H9 (cell line): ENCODE measurements at regions not wholly inside any gene's neighbourhood (a gene's known extent, or its start where the extent isn't known, plus 50 kb on each side); places are given as distances from the start of the nearest gene placed in this dataset.

Source experiments
- DNase-seq: peaks from one replicate; pipeline ENCODE4 v3.0.0-alpha.2; 2017
- H2AFZ ChIP-seq: one replicate; pipeline ENCODE4 v1.6.1; 2013; ENCODE audit warnings: mild to moderate bottlenecking, low read length, control low read depth, moderate library complexity
- H2AK5ac ChIP-seq: 2 replicates; pipeline ENCODE4 v1.6.1; 2013; ENCODE audit warnings: low read length, control low read depth, mixed read lengths; ENCODE audit not compliant: insufficient read length
- H2BK120ac ChIP-seq: one replicate; pipeline ENCODE4 v1.6.1; 2013; ENCODE audit warnings: low read depth, mild to moderate bottlenecking, low read length, control low read depth, inconsistent platforms; ENCODE audit not compliant: poor library complexity, severe bottlenecking
- H2BK12ac ChIP-seq: 2 replicates; pipeline ENCODE4 v1.6.1; 2013; ENCODE audit warnings: low read length, control low read depth, mixed read lengths, low read depth; ENCODE audit not compliant: insufficient read length
- H2BK15ac ChIP-seq: 2 replicates; pipeline ENCODE4 v1.6.1; 2013; ENCODE audit warnings: low read depth, low read length, control low read depth
- H2BK20ac ChIP-seq: one replicate; pipeline ENCODE4 v1.6.1; 2013; ENCODE audit warnings: low read depth, mild to moderate bottlenecking, low read length, control low read depth, inconsistent platforms; ENCODE audit not compliant: poor library complexity, severe bottlenecking
- H2BK5ac ChIP-seq: 2 replicates; pipeline ENCODE4 v1.6.1; 2013; ENCODE audit warnings: low read length, control low read depth, mixed read lengths; ENCODE audit not compliant: insufficient read length
- H3K14ac ChIP-seq: 2 replicates; pipeline ENCODE4 v1.6.1; 2013; ENCODE audit warnings: low read length, control low read depth; ENCODE audit not compliant: insufficient read depth
- H3K18ac ChIP-seq: 2 replicates; pipeline ENCODE4 v1.6.1; 2013; ENCODE audit warnings: low read depth, mild to moderate bottlenecking, mixed read lengths, low read length, control low read depth; ENCODE audit not compliant: insufficient read length
- H3K23ac ChIP-seq: 2 replicates; pipeline ENCODE4 v1.6.1; 2013; ENCODE audit warnings: low read length, control low read depth, mixed read lengths, low read depth; ENCODE audit not compliant: insufficient read length
- H3K23me2 ChIP-seq: 2 replicates; pipeline ENCODE4 v1.6.1; 2013; ENCODE audit warnings: low read depth, mild to moderate bottlenecking, mixed read lengths, low read length, control low read depth; ENCODE audit not compliant: insufficient read length, poor library complexity, severe bottlenecking
- H3K27ac ChIP-seq: 2 replicates; pipeline ENCODE4 v1.5.1; 2013; ENCODE audit warnings: low read length, control low read depth, mixed read lengths, low read depth; ENCODE audit not compliant: insufficient read length
- H3K27me3 ChIP-seq: 2 replicates; pipeline ENCODE4 v1.6.1; 2013; ENCODE audit warnings: low read length, control low read depth, inconsistent platforms; ENCODE audit not compliant: insufficient read depth
- H3K4ac ChIP-seq: 2 replicates; pipeline ENCODE4 v1.6.1; 2013; ENCODE audit warnings: low read depth, mild to moderate bottlenecking, control low read depth, inconsistent platforms, low read length, moderate library complexity
- H3K4me1 ChIP-seq: 2 replicates; pipeline ENCODE4 v1.6.1; 2013; ENCODE audit warnings: low read length, control low read depth, inconsistent platforms; ENCODE audit not compliant: insufficient read depth
- H3K4me2 ChIP-seq: 2 replicates; pipeline ENCODE4 v1.6.1; 2013; ENCODE audit warnings: low read length, control low read depth, mixed read lengths; ENCODE audit not compliant: insufficient read length, insufficient read depth
- H3K56ac ChIP-seq: 2 replicates; pipeline ENCODE4 v1.6.1; 2013; ENCODE audit warnings: low read depth, mild to moderate bottlenecking, mixed read lengths, low read length, control low read depth; ENCODE audit not compliant: insufficient read length
- H3K79me1 ChIP-seq: 2 replicates; pipeline ENCODE4 v1.6.1; 2013; ENCODE audit warnings: low read depth, mild to moderate bottlenecking, moderate library complexity, low read length, control low read depth, inconsistent platforms; ENCODE audit not compliant: insufficient read depth, poor library complexity, severe bottlenecking
- H3K79me2 ChIP-seq: 2 replicates; pipeline ENCODE4 v1.6.1; 2013; ENCODE audit warnings: low read length, control low read depth, inconsistent platforms; ENCODE audit not compliant: insufficient read depth
- H3K9ac ChIP-seq: 2 replicates; pipeline ENCODE4 v1.6.1; 2013; ENCODE audit warnings: low read length, control low read depth, mixed read lengths; ENCODE audit not compliant: insufficient read length; ENCODE audit errors: extremely low read depth
- H3K9me3 ChIP-seq: one replicate; pipeline ENCODE4 v1.6.1; 2013; ENCODE audit warnings: low read depth, low read length, inconsistent platforms; ENCODE audit not compliant: control insufficient read depth
- H3T11ph ChIP-seq: one replicate; pipeline ENCODE4 v1.6.1; 2013; ENCODE audit warnings: mild to moderate bottlenecking, low read length, control low read depth, inconsistent platforms
- H4K20me1 ChIP-seq: one replicate; pipeline ENCODE4 v1.6.1; 2013; ENCODE audit not compliant: control insufficient read depth, insufficient read length, insufficient read depth
- H4K5ac ChIP-seq: 2 replicates; pipeline ENCODE4 v1.6.1; 2013; ENCODE audit warnings: low read depth, mild to moderate bottlenecking, mixed read lengths, low read length, control low read depth; ENCODE audit not compliant: insufficient read length
- H4K8ac ChIP-seq: replicated peaks from 2 replicates; pipeline ENCODE4 v1.6.1; 2013; ENCODE audit warnings: low read length, control low read depth, mixed read lengths, low read depth; ENCODE audit not compliant: insufficient read length
- H4K91ac ChIP-seq: 2 replicates; pipeline ENCODE4 v1.6.1; 2013; ENCODE audit warnings: low read depth, mild to moderate bottlenecking, moderate library complexity, mixed read lengths, low read length, control low read depth; ENCODE audit not compliant: insufficient read length
- H3K27ac Mint-ChIP-seq, 3 experiments: 2 replicates in 2 of 3; 3 replicates in 1 of 3; pipeline ENCODE4 v1.8.0; 2020 to 2021; ENCODE audit warnings: mixed read lengths in 3 of 3, mild to moderate bottlenecking in 1 of 3, moderate library complexity in 1 of 3
- H3K27me3 Mint-ChIP-seq: 2 replicates; pipeline ENCODE4 v1.8.0; 2021; ENCODE audit warnings: low read depth, mild to moderate bottlenecking, moderate library complexity, mixed read lengths
- H3K36me3 Mint-ChIP-seq, 3 experiments: 2 replicates in 2 of 3; 3 replicates in 1 of 3; pipeline ENCODE4 v1.8.0; 2020 to 2021; ENCODE audit warnings: low read depth in 3 of 3, mixed read lengths in 3 of 3; ENCODE audit not compliant: insufficient read depth in 1 of 3
- H3K4me1 Mint-ChIP-seq, 2 experiments: 2 replicates each; pipeline ENCODE4 v1.8.0; 2020; ENCODE audit warnings: mixed read lengths in 2 of 2
- H3K4me3 Mint-ChIP-seq, 2 experiments: 2 replicates in 1 of 2; 3 replicates in 1 of 2; pipeline ENCODE4 v1.8.0; 2020 to 2021; ENCODE audit warnings: mild to moderate bottlenecking in 2 of 2, mixed read lengths in 2 of 2, moderate library complexity in 1 of 2
- H3K9me3 Mint-ChIP-seq, 2 experiments: 2 replicates in 1 of 2; 3 replicates in 1 of 2; pipeline ENCODE4 v1.8.0; 2020; ENCODE audit warnings: mild to moderate bottlenecking in 2 of 2, mixed read lengths in 2 of 2, moderate library complexity in 1 of 2
- WGBS: extraction: QIAGEN DNeasy Blood & Tissue Kit; methylation state at CpG from one replicate; pipeline ENCODE4 v1.1.7; 2013; ENCODE audit warnings: missing lambda C conversion rate, low lambda C conversion rate, mixed read lengths; ENCODE audit not compliant: insufficient read length; ENCODE audit errors: extremely low coverage; 5-methylcytosine and 5-hydroxymethylcytosine counted together
- TF ChIP-seq, protein P1 (sequence below): fragments of 200-600 bp; sonication (generic); conservative IDR thresholded peaks from 3 replicates; pipeline ENCODE4 v1.8.0; 2021; ENCODE audit warnings: antibody characterized with exemption, mild to moderate bottlenecking

DNA sequence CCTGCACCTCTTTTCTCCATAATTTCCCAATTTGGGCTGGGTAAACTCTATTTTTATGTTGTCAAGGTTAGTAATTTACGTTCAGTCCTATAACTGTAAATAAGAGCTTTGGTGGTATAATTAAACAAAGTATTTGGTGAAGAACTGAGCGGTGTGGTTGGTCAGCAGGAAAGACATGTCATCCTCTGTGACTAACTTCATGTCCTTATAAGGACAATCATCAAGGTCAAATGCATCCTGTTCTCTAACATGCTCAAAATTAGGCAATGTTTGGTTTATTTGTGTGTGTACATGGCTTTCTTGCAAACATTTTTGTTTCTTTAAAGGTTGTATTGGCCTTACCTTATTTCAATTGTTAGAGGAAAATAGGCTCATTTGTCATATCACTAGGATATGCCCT, 121.5 kb upstream of the NABP1 start:
- no peaks in the 10 kb centered on the region for H3K9me3 Mint-ChIP-seq
- H3K4ac ChIP-seq = no peak overlapping the region
- H2BK20ac ChIP-seq = no peak overlapping the region

More for the DNA sequence above, 121.5 kb upstream of the NABP1 start:
- no peak overlapping the region for H2BK120ac ChIP-seq
- no peak overlapping the region for H3K9ac ChIP-seq
- no peak overlapping the region for H2BK15ac ChIP-seq
- no peaks in the 10 kb centered on the region for H3K79me2 ChIP-seq
- Mint-ChIP-seq H3K4me3 (no peak overlapping the region), H3K36me3 (no peaks in the 10 kb centered on the region), H3K4me1 (peaks cover 5 to 7% of the 10 kb centered on the region in 2 experiments), H3K27me3 (peaks cover 7% of the 10 kb centered on the region), H3K27ac (no peak overlapping the region)
- H3K79me1 ChIP-seq = no peaks in the 10 kb centered on the region
- no peak overlapping the region for H4K8ac ChIP-seq
- no peak overlapping the region for H4K91ac ChIP-seq
- H3K27me3 ChIP-seq = no peaks in the 10 kb centered on the region
- H3K23ac ChIP-seq = no peak overlapping the region
- no peaks in the 10 kb centered on the region for H3K4me1 ChIP-seq
- TF ChIP-seq, protein P1, sequence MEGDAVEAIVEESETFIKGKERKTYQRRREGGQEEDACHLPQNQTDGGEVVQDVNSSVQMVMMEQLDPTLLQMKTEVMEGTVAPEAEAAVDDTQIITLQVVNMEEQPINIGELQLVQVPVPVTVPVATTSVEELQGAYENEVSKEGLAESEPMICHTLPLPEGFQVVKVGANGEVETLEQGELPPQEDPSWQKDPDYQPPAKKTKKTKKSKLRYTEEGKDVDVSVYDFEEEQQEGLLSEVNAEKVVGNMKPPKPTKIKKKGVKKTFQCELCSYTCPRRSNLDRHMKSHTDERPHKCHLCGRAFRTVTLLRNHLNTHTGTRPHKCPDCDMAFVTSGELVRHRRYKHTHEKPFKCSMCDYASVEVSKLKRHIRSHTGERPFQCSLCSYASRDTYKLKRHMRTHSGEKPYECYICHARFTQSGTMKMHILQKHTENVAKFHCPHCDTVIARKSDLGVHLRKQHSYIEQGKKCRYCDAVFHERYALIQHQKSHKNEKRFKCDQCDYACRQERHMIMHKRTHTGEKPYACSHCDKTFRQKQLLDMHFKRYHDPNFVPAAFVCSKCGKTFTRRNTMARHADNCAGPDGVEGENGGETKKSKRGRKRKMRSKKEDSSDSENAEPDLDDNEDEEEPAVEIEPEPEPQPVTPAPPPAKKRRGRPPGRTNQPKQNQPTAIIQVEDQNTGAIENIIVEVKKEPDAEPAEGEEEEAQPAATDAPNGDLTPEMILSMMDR = no peak
- H3K14ac ChIP-seq = no peak overlapping the region
- H4K20me1 ChIP-seq = no peaks in the 10 kb centered on the region
- no peak overlapping the region for H4K5ac ChIP-seq
- H3K4me2 ChIP-seq = no peak overlapping the region
- H3K18ac ChIP-seq = no peak overlapping the region
- no peak overlapping the region for H3K56ac ChIP-seq
- H3K23me2 ChIP-seq = no peaks in the 10 kb centered on the region
- H2BK12ac ChIP-seq = no peak overlapping the region
- no peaks in the 10 kb centered on the region for H3K9me3 ChIP-seq
- no peak overlapping the region for H3T11ph ChIP-seq
- no peak overlapping the region for H2AFZ ChIP-seq
- no peak overlapping the region for H2BK5ac ChIP-seq
- H2AK5ac ChIP-seq = no peak overlapping the region
- WGBS = no CpG with 5 or more reads among the region's 2 CpGs
- DNase-seq = no peak
- no peak overlapping the region for H3K27ac ChIP-seq
